ENCODE measurements at regions not wholly inside any gene's neighbourhood (a gene's known extent, or its start where the extent isn't known, plus 50 kb on each side); places are given as distances from the start of the nearest gene placed in this dataset.

DNA sequence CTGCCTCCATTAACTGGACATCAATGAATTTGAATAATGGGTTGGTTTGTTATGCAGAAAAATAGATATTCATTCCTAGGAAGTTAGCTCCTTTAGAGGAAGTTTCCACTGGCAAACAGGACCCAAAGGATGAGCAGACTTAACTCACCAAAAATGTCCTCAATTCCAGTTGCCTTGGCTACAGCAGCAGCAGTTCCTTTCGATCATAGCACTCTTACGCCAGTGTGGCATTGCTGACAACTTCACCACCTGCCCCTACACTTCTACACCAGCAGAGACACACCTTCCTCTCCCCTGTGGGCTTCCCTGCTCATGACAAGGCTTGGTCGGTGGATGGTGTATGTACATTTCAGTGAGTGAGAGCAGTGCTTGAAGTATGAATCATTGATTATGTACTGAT lies 532.8 kb downstream of the QKI start:
- Mint-ChIP-seq H3K36me3 (ENCODE audit: insufficient read depth, unreplicated experiment) (no peaks in the 10 kb centered on the region), H3K27me3 (ENCODE audit: unreplicated experiment) (no peaks in the 10 kb centered on the region), H3K4me3 (ENCODE audit: low read depth, unreplicated experiment) (no peak overlapping the region), H3K4me1 (ENCODE audit: low read depth, unreplicated experiment) (peaks cover 14% of the 10 kb centered on the region), H3K27ac (ENCODE audit: unreplicated experiment) (no peak overlapping the region), H3K9me3 (ENCODE audit: low read depth, unreplicated experiment) (no peaks in the 10 kb centered on the region)
- TF ChIP-seq, protein P1, sequence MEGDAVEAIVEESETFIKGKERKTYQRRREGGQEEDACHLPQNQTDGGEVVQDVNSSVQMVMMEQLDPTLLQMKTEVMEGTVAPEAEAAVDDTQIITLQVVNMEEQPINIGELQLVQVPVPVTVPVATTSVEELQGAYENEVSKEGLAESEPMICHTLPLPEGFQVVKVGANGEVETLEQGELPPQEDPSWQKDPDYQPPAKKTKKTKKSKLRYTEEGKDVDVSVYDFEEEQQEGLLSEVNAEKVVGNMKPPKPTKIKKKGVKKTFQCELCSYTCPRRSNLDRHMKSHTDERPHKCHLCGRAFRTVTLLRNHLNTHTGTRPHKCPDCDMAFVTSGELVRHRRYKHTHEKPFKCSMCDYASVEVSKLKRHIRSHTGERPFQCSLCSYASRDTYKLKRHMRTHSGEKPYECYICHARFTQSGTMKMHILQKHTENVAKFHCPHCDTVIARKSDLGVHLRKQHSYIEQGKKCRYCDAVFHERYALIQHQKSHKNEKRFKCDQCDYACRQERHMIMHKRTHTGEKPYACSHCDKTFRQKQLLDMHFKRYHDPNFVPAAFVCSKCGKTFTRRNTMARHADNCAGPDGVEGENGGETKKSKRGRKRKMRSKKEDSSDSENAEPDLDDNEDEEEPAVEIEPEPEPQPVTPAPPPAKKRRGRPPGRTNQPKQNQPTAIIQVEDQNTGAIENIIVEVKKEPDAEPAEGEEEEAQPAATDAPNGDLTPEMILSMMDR (IDR thresholded peaks at IDR 0.05; ENCODE audit: unreplicated experiment): no peak
- no TSS peak for BruUV-seq (replicated peaks)
- DNase-seq: no peak
- CTCF ChIA-PET: no interaction called here
- intact Hi-C loops (cut with micrococcal nuclease; ENCODE audit: unreplicated experiment): no loop called here

DNA sequence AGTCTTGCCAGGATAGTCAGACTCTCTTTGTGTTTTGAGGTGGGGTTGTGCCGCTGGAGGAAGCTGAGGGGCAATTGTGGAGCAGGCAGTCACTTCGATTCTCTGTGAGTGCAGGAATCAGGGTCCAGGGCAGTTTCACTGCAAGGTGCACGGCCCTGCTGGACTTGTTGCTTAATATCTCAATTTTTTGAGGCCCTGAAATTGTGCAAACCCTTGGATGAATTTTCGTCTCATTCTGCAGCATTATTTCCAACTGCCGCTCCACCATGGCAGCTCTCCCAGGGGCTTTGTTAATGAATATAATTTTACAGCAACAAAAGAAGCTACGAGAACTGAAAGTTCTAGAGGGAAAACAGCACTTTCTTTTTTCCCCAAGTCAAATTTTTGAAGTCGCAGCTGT lies 531.9 kb downstream of the QKI start:
- no peak overlapping the region for H3K27ac Mint-ChIP-seq (ENCODE audit: unreplicated experiment)
- no peaks in the 10 kb centered on the region for H3K27me3 Mint-ChIP-seq (ENCODE audit: unreplicated experiment)
- BruUV-seq (replicated peaks): no TSS peak
- H3K4me1 Mint-ChIP-seq (ENCODE audit: low read depth, unreplicated experiment): peaks cover 14% of the 10 kb centered on the region
- H3K9me3 Mint-ChIP-seq (ENCODE audit: low read depth, unreplicated experiment): no peaks in the 10 kb centered on the region
- intact Hi-C loops (cut with micrococcal nuclease; ENCODE audit: unreplicated experiment): no loop called here
- CTCF ChIA-PET: no interaction called here
- no peak overlapping the region for H3K4me3 Mint-ChIP-seq (ENCODE audit: low read depth, unreplicated experiment)
- no peaks in the 10 kb centered on the region for H3K36me3 Mint-ChIP-seq (ENCODE audit: insufficient read depth, unreplicated experiment)
- TF ChIP-seq, protein P1 (IDR thresholded peaks at IDR 0.05; ENCODE audit: unreplicated experiment): no peak
- no peak for DNase-seq

DNA sequence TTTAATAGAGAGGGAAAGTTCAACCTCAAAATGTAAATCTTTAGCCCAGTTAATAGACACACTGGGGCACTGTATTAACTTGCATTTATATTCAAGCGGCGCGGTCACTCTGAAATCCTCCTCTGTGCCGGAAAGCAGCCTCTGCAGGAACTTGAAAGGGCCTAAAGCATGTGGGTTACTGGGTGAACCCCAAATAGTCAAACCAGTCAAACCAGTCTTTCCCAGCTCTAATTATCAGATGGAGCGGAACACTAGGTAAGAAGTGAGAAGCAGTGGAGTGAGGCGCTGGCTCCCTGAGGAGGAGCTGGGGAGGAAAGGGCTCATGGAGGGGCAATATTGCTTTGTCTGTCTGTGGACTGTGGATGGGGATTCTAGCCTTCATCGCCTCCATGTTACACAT lies 531.3 kb downstream of the QKI start:
- no peaks in the 10 kb centered on the region for H3K27me3 Mint-ChIP-seq (ENCODE audit: unreplicated experiment)
- BruUV-seq (replicated peaks): no TSS peak
- H3K36me3 Mint-ChIP-seq (ENCODE audit: insufficient read depth, unreplicated experiment): no peaks in the 10 kb centered on the region
- intact Hi-C loops (cut with micrococcal nuclease; ENCODE audit: unreplicated experiment): no loop called here
- H3K4me1 Mint-ChIP-seq (ENCODE audit: low read depth, unreplicated experiment): peaks cover 14% of the 10 kb centered on the region
- no peak overlapping the region for H3K27ac Mint-ChIP-seq (ENCODE audit: unreplicated experiment)
- peak; percentile 23 for DNase-seq
- CTCF ChIA-PET: no interaction called here
- TF ChIP-seq, protein P1 (IDR thresholded peaks at IDR 0.05; ENCODE audit: unreplicated experiment): no peak
- H3K9me3 Mint-ChIP-seq (ENCODE audit: low read depth, unreplicated experiment): no peaks in the 10 kb centered on the region
- H3K4me3 Mint-ChIP-seq (ENCODE audit: low read depth, unreplicated experiment): peak overlapping the region; percentile 17

DNA sequence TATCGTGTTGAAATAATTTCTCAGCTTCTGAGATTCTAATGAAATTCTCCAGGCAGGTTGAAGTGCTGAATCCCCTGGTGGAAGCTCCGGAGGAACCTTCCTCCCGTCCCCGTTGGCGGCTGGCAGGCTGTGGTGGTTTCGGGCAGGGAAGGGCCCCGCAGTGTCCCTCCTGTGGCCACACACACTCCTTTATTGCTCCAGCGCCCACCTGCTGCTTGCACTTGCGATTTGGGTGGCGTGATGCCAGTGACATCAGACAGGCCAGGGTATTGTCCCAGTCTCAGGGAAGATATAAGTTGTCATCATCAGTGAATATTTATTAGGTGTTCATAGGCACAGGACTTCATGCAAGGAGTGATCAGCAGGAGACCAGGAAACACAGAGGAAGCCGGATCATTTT lies 530.4 kb downstream of the QKI start:
- H3K4me1 Mint-ChIP-seq (ENCODE audit: low read depth, unreplicated experiment): peaks cover 14% of the 10 kb centered on the region

More for the DNA sequence above, 530.4 kb downstream of the QKI start:
- BruUV-seq (replicated peaks): no TSS peak
- Mint-ChIP-seq H3K27me3 (ENCODE audit: unreplicated experiment) (peaks cover 9% of the 10 kb centered on the region), H3K9me3 (ENCODE audit: low read depth, unreplicated experiment) (peaks cover 4% of the 10 kb centered on the region), H3K4me3 (ENCODE audit: low read depth, unreplicated experiment) (no peak overlapping the region), H3K36me3 (ENCODE audit: insufficient read depth, unreplicated experiment) (no peaks in the 10 kb centered on the region), H3K27ac (ENCODE audit: unreplicated experiment) (no peak overlapping the region)
- DNase-seq: no peak
- intact Hi-C loops (cut with micrococcal nuclease; ENCODE audit: unreplicated experiment): no loop called here
- CTCF ChIA-PET: no interaction called here
- TF ChIP-seq, protein P1 (IDR thresholded peaks at IDR 0.05; ENCODE audit: unreplicated experiment): no peak
